SK-N-SH treated with all-trans-retinoic acid at 6 μM for 48 hours (cell line): ENCODE measurements at regions not wholly inside any gene's neighbourhood (a gene's known extent, or its start where the extent isn't known, plus 50 kb on each side); places are given as distances from the start of the nearest gene placed in this dataset.

ENCODE experiments used
- ARNTL ChIP-seq: fragments of 450-650 bp; formaldehyde crosslinking; IDR thresholded peaks from 2 replicates; pipeline ENCODE4 v1.5.0; 2020; ENCODE audit warnings: low read depth, mild to moderate bottlenecking, moderate library complexity, borderline replicate concordance
- CSDC2 ChIP-seq: fragments of 250-450 bp; sonication (Bioruptor Pico); IDR thresholded peaks from 2 replicates; pipeline ENCODE4 v1.5.0; 2020; ENCODE audit warnings: mild to moderate bottlenecking, moderate library complexity
- CSRNP3 ChIP-seq: fragments of 250-450 bp; sonication (Bioruptor Pico); IDR thresholded peaks from 2 replicates; pipeline ENCODE4 v1.5.1; 2021; ENCODE audit warnings: mild to moderate bottlenecking, moderate library complexity
- ISL1 ChIP-seq: fragments of 250-450 bp; sonication (Bioruptor Pico); IDR thresholded peaks from 2 replicates; pipeline ENCODE4 v2.1.2; 2022; ENCODE audit warnings: mild to moderate bottlenecking, moderate library complexity
- OSR1 ChIP-seq: fragments of 250-450 bp; sonication (Bioruptor Pico); IDR thresholded peaks from 2 replicates; pipeline ENCODE4 v1.8.0; 2022; ENCODE audit warnings: moderate library complexity, mild to moderate bottlenecking, inconsistent platforms
- POU6F1 ChIP-seq: fragments of 250-450 bp; sonication (Bioruptor Pico); IDR thresholded peaks from 2 replicates; pipeline ENCODE4 v1.8.0; 2021; ENCODE audit warnings: low read depth, mild to moderate bottlenecking, moderate library complexity, borderline replicate concordance
- PPARA ChIP-seq: fragments of 250-450 bp; sonication (Bioruptor Pico); IDR thresholded peaks from 2 replicates; pipeline ENCODE4 v1.5.0; 2020; ENCODE audit warnings: mild to moderate bottlenecking, borderline replicate concordance
- RARB ChIP-seq: fragments of 250-450 bp; sonication (Bioruptor Pico); IDR thresholded peaks from 2 replicates; pipeline ENCODE4 v1.8.0; 2021; ENCODE audit warnings: mild to moderate bottlenecking, moderate library complexity
- SNAI2 ChIP-seq: fragments of 250-450 bp; sonication (Bioruptor Pico); IDR thresholded peaks from 2 replicates; pipeline ENCODE4 v1.5.0; 2020; ENCODE audit warnings: mild to moderate bottlenecking, moderate library complexity
- ZFP3 ChIP-seq: fragments of 250-450 bp; sonication (Bioruptor Pico); IDR thresholded peaks from 2 replicates; pipeline ENCODE4 v1.5.0; 2020; ENCODE audit warnings: mild to moderate bottlenecking, moderate library complexity
- ZFP30 ChIP-seq: fragments of 450-650 bp; formaldehyde crosslinking; IDR thresholded peaks from 2 replicates; pipeline ENCODE4 v1.5.0; 2022; ENCODE audit warnings: mild to moderate bottlenecking, moderate library complexity
- TF ChIP-seq, protein P1 (sequence below): fragments of 250-450 bp; sonication (Bioruptor Pico); IDR thresholded peaks from 2 replicates; pipeline ENCODE4 v1.5.1; 2020; ENCODE audit warnings: low read depth, mild to moderate bottlenecking, moderate library complexity
- TF ChIP-seq, protein P2 (sequence below): fragments of 250-450 bp; sonication (Bioruptor Pico); IDR thresholded peaks from 2 replicates; pipeline ENCODE4 v1.8.0; 2020; ENCODE audit warnings: mild to moderate bottlenecking, moderate library complexity, borderline replicate concordance

GRCh38 chr6:144394210-144394609 is 109.1 kb downstream of the UTRN start:
- TF ChIP-seq ZFP3 (CRISPR knock-in tag) (no peak), RARB (CRISPR knock-in tag) (no peak), PPARA (CRISPR knock-in tag) (no peak), ISL1 (CRISPR knock-in tag) (no peak), OSR1 (CRISPR knock-in tag) (no peak), CSRNP3 (no peak), SNAI2 (CRISPR knock-in tag) (no peak), ARNTL (no peak), ZFP30 (no peak), POU6F1 (no peak), CSDC2 (CRISPR knock-in tag) (no peak)
- TF ChIP-seq, protein P1, sequence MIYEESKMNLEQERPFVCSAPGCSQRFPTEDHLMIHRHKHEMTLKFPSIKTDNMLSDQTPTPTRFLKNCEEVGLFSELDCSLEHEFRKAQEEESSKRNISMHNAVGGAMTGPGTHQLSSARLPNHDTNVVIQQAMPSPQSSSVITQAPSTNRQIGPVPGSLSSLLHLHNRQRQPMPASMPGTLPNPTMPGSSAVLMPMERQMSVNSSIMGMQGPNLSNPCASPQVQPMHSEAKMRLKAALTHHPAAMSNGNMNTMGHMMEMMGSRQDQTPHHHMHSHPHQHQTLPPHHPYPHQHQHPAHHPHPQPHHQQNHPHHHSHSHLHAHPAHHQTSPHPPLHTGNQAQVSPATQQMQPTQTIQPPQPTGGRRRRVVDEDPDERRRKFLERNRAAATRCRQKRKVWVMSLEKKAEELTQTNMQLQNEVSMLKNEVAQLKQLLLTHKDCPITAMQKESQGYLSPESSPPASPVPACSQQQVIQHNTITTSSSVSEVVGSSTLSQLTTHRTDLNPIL (CRISPR knock-in tag) = no peak
- TF ChIP-seq, protein P2, sequence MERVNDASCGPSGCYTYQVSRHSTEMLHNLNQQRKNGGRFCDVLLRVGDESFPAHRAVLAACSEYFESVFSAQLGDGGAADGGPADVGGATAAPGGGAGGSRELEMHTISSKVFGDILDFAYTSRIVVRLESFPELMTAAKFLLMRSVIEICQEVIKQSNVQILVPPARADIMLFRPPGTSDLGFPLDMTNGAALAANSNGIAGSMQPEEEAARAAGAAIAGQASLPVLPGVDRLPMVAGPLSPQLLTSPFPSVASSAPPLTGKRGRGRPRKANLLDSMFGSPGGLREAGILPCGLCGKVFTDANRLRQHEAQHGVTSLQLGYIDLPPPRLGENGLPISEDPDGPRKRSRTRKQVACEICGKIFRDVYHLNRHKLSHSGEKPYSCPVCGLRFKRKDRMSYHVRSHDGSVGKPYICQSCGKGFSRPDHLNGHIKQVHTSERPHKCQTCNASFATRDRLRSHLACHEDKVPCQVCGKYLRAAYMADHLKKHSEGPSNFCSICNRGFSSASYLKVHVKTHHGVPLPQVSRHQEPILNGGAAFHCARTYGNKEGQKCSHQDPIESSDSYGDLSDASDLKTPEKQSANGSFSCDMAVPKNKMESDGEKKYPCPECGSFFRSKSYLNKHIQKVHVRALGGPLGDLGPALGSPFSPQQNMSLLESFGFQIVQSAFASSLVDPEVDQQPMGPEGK = no peak
